SK-N-SH treated with all-trans-retinoic acid at 6 μM for 48 hours (cell line): ENCODE measurements at regions not wholly inside any gene's neighbourhood (a gene's known extent, or its start where the extent isn't known, plus 50 kb on each side); places are given as distances from the start of the nearest gene placed in this dataset.

Experiments
- ATAC-seq: fragments of 200-7000 bp; cut with Tn5 transposase; 3 replicates; pipeline ENCODE4 v1.9.1; 2020; ENCODE audit warnings: mild to moderate bottlenecking, moderate library complexity
- ARNTL ChIP-seq: fragments of 450-650 bp; formaldehyde crosslinking; IDR thresholded peaks from 2 replicates; pipeline ENCODE4 v1.5.0; 2020; ENCODE audit warnings: low read depth, mild to moderate bottlenecking, moderate library complexity, borderline replicate concordance
- BACH2 ChIP-seq: fragments of 250-450 bp; sonication (Bioruptor Pico); IDR thresholded peaks from 2 replicates; pipeline ENCODE4 v1.9.0; 2021; ENCODE audit warnings: mild to moderate bottlenecking, borderline replicate concordance
- CSDC2 ChIP-seq: fragments of 250-450 bp; sonication (Bioruptor Pico); IDR thresholded peaks from 2 replicates; pipeline ENCODE4 v1.5.0; 2020; ENCODE audit warnings: mild to moderate bottlenecking, moderate library complexity
- CSRNP3 ChIP-seq: fragments of 250-450 bp; sonication (Bioruptor Pico); IDR thresholded peaks from 2 replicates; pipeline ENCODE4 v1.5.1; 2021; ENCODE audit warnings: mild to moderate bottlenecking, moderate library complexity
- ESRRG ChIP-seq: fragments of 250-450 bp; sonication (Bioruptor Pico); IDR thresholded peaks from 2 replicates; pipeline ENCODE4 v1.6.1; 2021; ENCODE audit warnings: mild to moderate bottlenecking
- GLIS3 ChIP-seq: fragments of 250-450 bp; sonication (Bioruptor Pico); IDR thresholded peaks from 2 replicates; pipeline ENCODE4 v1.5.0; 2020; ENCODE audit warnings: mild to moderate bottlenecking, moderate library complexity
- ISL1 ChIP-seq: fragments of 250-450 bp; sonication (Bioruptor Pico); IDR thresholded peaks from 2 replicates; pipeline ENCODE4 v2.1.2; 2022; ENCODE audit warnings: mild to moderate bottlenecking, moderate library complexity
- OSR1 ChIP-seq: fragments of 250-450 bp; sonication (Bioruptor Pico); IDR thresholded peaks from 2 replicates; pipeline ENCODE4 v1.8.0; 2022; ENCODE audit warnings: moderate library complexity, mild to moderate bottlenecking, inconsistent platforms
- PATZ1 ChIP-seq: fragments of 250-450 bp; sonication (Bioruptor Pico); IDR thresholded peaks from 2 replicates; pipeline ENCODE4 v1.8.0; 2020; ENCODE audit warnings: mild to moderate bottlenecking, moderate library complexity, borderline replicate concordance
- PPARA ChIP-seq: fragments of 250-450 bp; sonication (Bioruptor Pico); IDR thresholded peaks from 2 replicates; pipeline ENCODE4 v1.5.0; 2020; ENCODE audit warnings: mild to moderate bottlenecking, borderline replicate concordance
- RARB ChIP-seq: fragments of 250-450 bp; sonication (Bioruptor Pico); IDR thresholded peaks from 2 replicates; pipeline ENCODE4 v1.8.0; 2021; ENCODE audit warnings: mild to moderate bottlenecking, moderate library complexity
- SNAI2 ChIP-seq: fragments of 250-450 bp; sonication (Bioruptor Pico); IDR thresholded peaks from 2 replicates; pipeline ENCODE4 v1.5.0; 2020; ENCODE audit warnings: mild to moderate bottlenecking, moderate library complexity
- TCF4 ChIP-seq: fragments of 250-450 bp; sonication (Bioruptor Pico); IDR thresholded peaks from 2 replicates; pipeline ENCODE4 v1.8.0; 2021; ENCODE audit warnings: mild to moderate bottlenecking, moderate library complexity, borderline replicate concordance
- TOX ChIP-seq: fragments of 250-450 bp; sonication (Bioruptor Pico); IDR thresholded peaks from 2 replicates; pipeline ENCODE4 v1.8.0; 2021; ENCODE audit warnings: mild to moderate bottlenecking, moderate library complexity, borderline replicate concordance
- ZC3H10 ChIP-seq: fragments of 250-450 bp; sonication (Bioruptor Pico); IDR thresholded peaks from 2 replicates; pipeline ENCODE4 v1.5.1; 2021; ENCODE audit warnings: mild to moderate bottlenecking, moderate library complexity
- ZFP3 ChIP-seq: fragments of 250-450 bp; sonication (Bioruptor Pico); IDR thresholded peaks from 2 replicates; pipeline ENCODE4 v1.5.0; 2020; ENCODE audit warnings: mild to moderate bottlenecking, moderate library complexity
- ZFP30 ChIP-seq: fragments of 450-650 bp; formaldehyde crosslinking; IDR thresholded peaks from 2 replicates; pipeline ENCODE4 v1.5.0; 2022; ENCODE audit warnings: mild to moderate bottlenecking, moderate library complexity
- ZNF565 ChIP-seq: fragments of 450-650 bp; formaldehyde crosslinking; conservative IDR thresholded peaks from 2 replicates; pipeline ENCODE4 v1.5.0; 2020; ENCODE audit warnings: low read depth, mild to moderate bottlenecking, moderate library complexity
- ZNF70 ChIP-seq: fragments of 450-650 bp; formaldehyde crosslinking; IDR thresholded peaks from 2 replicates; pipeline ENCODE4 v1.5.0; 2020; ENCODE audit warnings: mild to moderate bottlenecking, moderate library complexity
- ZNF8 ChIP-seq: fragments of 450-650 bp; formaldehyde crosslinking; IDR thresholded peaks from 2 replicates; pipeline ENCODE4 v1.5.0; 2020; ENCODE audit warnings: mild to moderate bottlenecking, moderate library complexity
- TF ChIP-seq, protein P1 (sequence below): fragments of 250-450 bp; sonication (Bioruptor Pico); IDR thresholded peaks from 2 replicates; pipeline ENCODE4 v1.8.0; 2021; ENCODE audit warnings: low read depth, mild to moderate bottlenecking, moderate library complexity, borderline replicate concordance
- TF ChIP-seq, protein P2 (sequence below): fragments of 250-450 bp; sonication (Bioruptor Pico); IDR thresholded peaks from 2 replicates; pipeline ENCODE4 v1.5.1; 2020; ENCODE audit warnings: low read depth, mild to moderate bottlenecking, moderate library complexity

DNA sequence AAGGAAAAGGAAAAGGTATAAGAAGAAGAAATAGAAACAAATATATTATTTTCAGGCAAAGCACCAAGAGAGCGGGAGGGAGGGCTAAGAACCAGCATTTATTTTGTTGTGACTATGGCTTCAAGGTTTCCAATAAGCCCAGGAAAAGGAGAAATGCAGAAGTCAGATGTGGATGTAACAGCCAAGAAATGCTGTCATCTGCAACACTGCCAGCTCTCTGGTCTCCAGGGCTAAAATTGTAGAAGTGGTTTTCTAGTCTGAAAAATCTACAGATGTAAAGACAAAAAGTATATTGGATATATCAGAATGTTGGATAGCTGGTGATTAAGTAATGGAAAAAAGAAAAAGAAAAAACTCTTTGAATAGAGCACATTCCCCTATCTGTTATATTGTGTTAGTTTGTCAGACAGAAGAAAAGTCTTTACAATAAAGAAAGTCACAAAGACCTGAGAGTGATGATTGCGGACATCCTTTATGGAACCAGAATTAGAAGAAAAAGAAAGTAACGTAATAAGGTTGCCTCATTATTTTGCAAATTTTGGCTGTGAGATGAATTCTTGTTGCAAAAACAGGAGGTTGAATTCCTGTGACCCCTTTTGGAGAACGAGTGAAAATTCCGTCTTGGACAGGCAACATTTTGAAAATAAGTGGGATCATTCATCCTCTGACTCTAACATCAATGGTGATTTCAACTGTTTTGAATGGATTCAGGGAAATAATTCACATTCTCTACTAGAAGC is 938.1 kb downstream of the TTLL7 start:
- ATAC-seq: no peak
- no peak for TF ChIP-seq ZNF70 (CRISPR knock-in tag)
- TF ChIP-seq ZNF565 (CRISPR knock-in tag): no peak
- TF ChIP-seq ISL1 (CRISPR knock-in tag): no peak
- TF ChIP-seq TOX (CRISPR knock-in tag): no peak
- TF ChIP-seq, all 23 proteins: peak for 0

GRCh38 chr1:83060221-83060620 is 938.7 kb downstream of the TTLL7 start:
- ATAC-seq: no peak

DNA sequence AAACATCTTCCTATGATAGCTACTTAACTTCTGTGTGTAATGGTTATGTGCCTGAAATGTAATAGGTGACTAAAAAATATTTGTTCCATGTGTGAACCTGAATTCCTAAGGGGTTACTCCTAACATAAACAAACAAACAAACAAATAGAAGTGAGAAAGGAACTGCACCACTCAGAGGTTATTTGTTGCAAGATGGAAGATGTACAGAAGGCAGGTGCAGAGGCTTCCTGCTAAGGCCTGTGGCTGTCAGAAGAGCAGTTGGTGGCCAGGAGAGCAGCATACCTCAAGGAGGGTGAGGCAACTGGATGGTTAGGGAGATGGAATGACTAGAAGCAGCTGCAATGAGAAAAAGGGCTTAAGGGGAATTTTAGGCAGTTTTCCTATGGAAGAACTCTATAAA is 940.6 kb downstream of the TTLL7 start:
- no peak for TF ChIP-seq OSR1 (CRISPR knock-in tag)
- TF ChIP-seq BACH2 (CRISPR knock-in tag): no peak
- no peak for TF ChIP-seq ZC3H10 (CRISPR knock-in tag)
- no peak for TF ChIP-seq ZFP3
- TF ChIP-seq ZNF8: no peak
- no peak for TF ChIP-seq ESRRG (CRISPR knock-in tag)
- no peak for TF ChIP-seq RARB (CRISPR knock-in tag)
- TF ChIP-seq PATZ1 (CRISPR knock-in tag): no peak
- TF ChIP-seq TOX (CRISPR knock-in tag): no peak
- no peak for TF ChIP-seq CSRNP3
- TF ChIP-seq GLIS3 (CRISPR knock-in tag): no peak
- no peak for TF ChIP-seq TCF4 (CRISPR knock-in tag)
- TF ChIP-seq, protein P1, sequence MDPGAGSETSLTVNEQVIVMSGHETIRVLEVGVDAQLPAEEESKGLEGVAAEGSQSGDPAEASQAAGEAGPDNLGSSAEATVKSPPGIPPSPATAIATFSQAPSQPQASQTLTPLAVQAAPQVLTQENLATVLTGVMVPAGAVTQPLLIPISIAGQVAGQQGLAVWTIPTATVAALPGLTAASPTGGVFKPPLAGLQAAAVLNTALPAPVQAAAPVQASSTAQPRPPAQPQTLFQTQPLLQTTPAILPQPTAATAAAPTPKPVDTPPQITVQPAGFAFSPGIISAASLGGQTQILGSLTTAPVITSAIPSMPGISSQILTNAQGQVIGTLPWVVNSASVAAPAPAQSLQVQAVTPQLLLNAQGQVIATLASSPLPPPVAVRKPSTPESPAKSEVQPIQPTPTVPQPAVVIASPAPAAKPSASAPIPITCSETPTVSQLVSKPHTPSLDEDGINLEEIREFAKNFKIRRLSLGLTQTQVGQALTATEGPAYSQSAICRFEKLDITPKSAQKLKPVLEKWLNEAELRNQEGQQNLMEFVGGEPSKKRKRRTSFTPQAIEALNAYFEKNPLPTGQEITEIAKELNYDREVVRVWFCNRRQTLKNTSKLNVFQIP (CRISPR knock-in tag): no peak
- TF ChIP-seq SNAI2 (CRISPR knock-in tag): no peak
- ATAC-seq: no peak

More at GRCh38 chr1:83060221-83060620, 938.7 kb downstream of the TTLL7 start:
- no peak for TF ChIP-seq ESRRG (CRISPR knock-in tag)
- no peak for TF ChIP-seq SNAI2 (CRISPR knock-in tag)
- no peak for TF ChIP-seq TCF4 (CRISPR knock-in tag)
- TF ChIP-seq, protein P2, sequence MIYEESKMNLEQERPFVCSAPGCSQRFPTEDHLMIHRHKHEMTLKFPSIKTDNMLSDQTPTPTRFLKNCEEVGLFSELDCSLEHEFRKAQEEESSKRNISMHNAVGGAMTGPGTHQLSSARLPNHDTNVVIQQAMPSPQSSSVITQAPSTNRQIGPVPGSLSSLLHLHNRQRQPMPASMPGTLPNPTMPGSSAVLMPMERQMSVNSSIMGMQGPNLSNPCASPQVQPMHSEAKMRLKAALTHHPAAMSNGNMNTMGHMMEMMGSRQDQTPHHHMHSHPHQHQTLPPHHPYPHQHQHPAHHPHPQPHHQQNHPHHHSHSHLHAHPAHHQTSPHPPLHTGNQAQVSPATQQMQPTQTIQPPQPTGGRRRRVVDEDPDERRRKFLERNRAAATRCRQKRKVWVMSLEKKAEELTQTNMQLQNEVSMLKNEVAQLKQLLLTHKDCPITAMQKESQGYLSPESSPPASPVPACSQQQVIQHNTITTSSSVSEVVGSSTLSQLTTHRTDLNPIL (CRISPR knock-in tag): no peak
- no peak for TF ChIP-seq ZC3H10 (CRISPR knock-in tag)
- no peak for TF ChIP-seq CSRNP3
- TF ChIP-seq ARNTL (CRISPR knock-in tag): no peak
- no peak for TF ChIP-seq ZNF70 (CRISPR knock-in tag)
- no peak for TF ChIP-seq OSR1 (CRISPR knock-in tag)
- TF ChIP-seq CSDC2 (CRISPR knock-in tag): no peak
- no peak for TF ChIP-seq PPARA (CRISPR knock-in tag)
- TF ChIP-seq ZNF565 (CRISPR knock-in tag): no peak
- TF ChIP-seq ZFP30 (CRISPR knock-in tag): no peak
- TF ChIP-seq GLIS3 (CRISPR knock-in tag): no peak
- no peak for TF ChIP-seq RARB (CRISPR knock-in tag)
- no peak for TF ChIP-seq BACH2 (CRISPR knock-in tag)
